ENCODE measurements at regions not wholly inside any gene's neighbourhood (a gene's known extent, or its start where the extent isn't known, plus 50 kb on each side); places are given as distances from the start of the nearest gene placed in this dataset.
A peak's percentile ranks its signal among the peaks of the same experiment; 100 is the strongest.

- H3K4me3 ChIP-seq (ENCODE audit: insufficient read depth, low read depth, low read length): no peak overlapping the region
- H3K36me3 ChIP-seq (ENCODE audit: control insufficient read depth, insufficient read depth, low read length): no peaks in the 10 kb centered on the region
- WGBS, 2 experiments: 93 to 97% methylated on average over 3 of the region's 3 CpGs
- H3K27ac ChIP-seq (ENCODE audit: insufficient read depth, low read depth, low read length, poor library complexity, severe bottlenecking): no peak overlapping the region
- H3K4me1 ChIP-seq (ENCODE audit: control insufficient read depth, insufficient read depth, low read length): no peaks in the 10 kb centered on the region
- H3K27me3 ChIP-seq (ENCODE audit: control insufficient read depth, insufficient read depth, low read length, poor library complexity, severe bottlenecking): no peaks in the 10 kb centered on the region
- H3K9me3 ChIP-seq (ENCODE audit: control insufficient read depth, low read length): no peaks in the 10 kb centered on the region
Observed at GRCh38 chr15:39192351-39192750, 388.5 kb upstream of the THBS1 start.

- 93 to 97% methylated on average over 3 of the region's 3 CpGs for WGBS, 2 experiments
- Histone ChIP-seq H3K27ac (ENCODE audit: insufficient read depth, low read depth, low read length, poor library complexity, severe bottlenecking) (no peak overlapping the region), H3K4me1 (ENCODE audit: control insufficient read depth, insufficient read depth, low read length) (no peaks in the 10 kb centered on the region), H3K4me3 (ENCODE audit: insufficient read depth, low read depth, low read length) (no peak overlapping the region), H3K9me3 (ENCODE audit: control insufficient read depth, low read length) (no peaks in the 10 kb centered on the region), H3K36me3 (ENCODE audit: control insufficient read depth, insufficient read depth, low read length) (no peaks in the 10 kb centered on the region), H3K27me3 (ENCODE audit: control insufficient read depth, insufficient read depth, low read length, poor library complexity, severe bottlenecking) (no peaks in the 10 kb centered on the region)
Observed at GRCh38 chr15:39192979-39193560, 387.8 kb upstream of the THBS1 start.

GRCh38 chr15:39193611-39194010 lies 387.3 kb upstream of the THBS1 start:
- no peak overlapping the region for H3K27ac ChIP-seq (ENCODE audit: insufficient read depth, low read depth, low read length, poor library complexity, severe bottlenecking)
- WGBS, 2 experiments: 93 to 94% methylated on average over 2 of the region's 2 CpGs
- no peak overlapping the region for H3K4me3 ChIP-seq (ENCODE audit: insufficient read depth, low read depth, low read length)
- H3K4me1 ChIP-seq (ENCODE audit: control insufficient read depth, insufficient read depth, low read length): peaks cover under 1% of the 10 kb centered on the region
- H3K27me3 ChIP-seq (ENCODE audit: control insufficient read depth, insufficient read depth, low read length, poor library complexity, severe bottlenecking): no peaks in the 10 kb centered on the region
- no peaks in the 10 kb centered on the region for H3K9me3 ChIP-seq (ENCODE audit: control insufficient read depth, low read length)
- no peaks in the 10 kb centered on the region for H3K36me3 ChIP-seq (ENCODE audit: control insufficient read depth, insufficient read depth, low read length)

GRCh38 chr15:39194106-39194830 lies 386.6 kb upstream of the THBS1 start:
- no peak overlapping the region for H3K27ac ChIP-seq (ENCODE audit: insufficient read depth, low read depth, low read length, poor library complexity, severe bottlenecking)
- H3K36me3 ChIP-seq (ENCODE audit: control insufficient read depth, insufficient read depth, low read length): no peaks in the 10 kb centered on the region
- H3K4me1 ChIP-seq (ENCODE audit: control insufficient read depth, insufficient read depth, low read length): peaks cover 5% of the 10 kb centered on the region
- 90 to 93% methylated on average over 2 of the region's 2 CpGs for WGBS, 2 experiments
- H3K27me3 ChIP-seq (ENCODE audit: control insufficient read depth, insufficient read depth, low read length, poor library complexity, severe bottlenecking): no peaks in the 10 kb centered on the region
- H3K9me3 ChIP-seq (ENCODE audit: control insufficient read depth, low read length): no peaks in the 10 kb centered on the region
- H3K4me3 ChIP-seq (ENCODE audit: insufficient read depth, low read depth, low read length): no peak overlapping the region

- 86 to 92% methylated on average over 3 of the region's 3 CpGs for WGBS, 2 experiments
- H3K4me3 ChIP-seq (ENCODE audit: insufficient read depth, low read depth, low read length): no peak overlapping the region
- H3K27me3 ChIP-seq (ENCODE audit: control insufficient read depth, insufficient read depth, low read length, poor library complexity, severe bottlenecking): no peaks in the 10 kb centered on the region
- H3K9me3 ChIP-seq (ENCODE audit: control insufficient read depth, low read length): no peaks in the 10 kb centered on the region
- H3K36me3 ChIP-seq (ENCODE audit: control insufficient read depth, insufficient read depth, low read length): no peaks in the 10 kb centered on the region
- peaks cover 8% of the 10 kb centered on the region for H3K4me1 ChIP-seq (ENCODE audit: control insufficient read depth, insufficient read depth, low read length)
- H3K27ac ChIP-seq (ENCODE audit: insufficient read depth, low read depth, low read length, poor library complexity, severe bottlenecking): no peak overlapping the region
Observed at GRCh38 chr15:39195961-39196486, 384.9 kb upstream of the THBS1 start.

- no peaks in the 10 kb centered on the region for H3K9me3 ChIP-seq (ENCODE audit: control insufficient read depth, low read length)
- no peak overlapping the region for H3K4me3 ChIP-seq (ENCODE audit: insufficient read depth, low read depth, low read length)
- H3K27me3 ChIP-seq (ENCODE audit: control insufficient read depth, insufficient read depth, low read length, poor library complexity, severe bottlenecking): no peaks in the 10 kb centered on the region
- no peaks in the 10 kb centered on the region for H3K36me3 ChIP-seq (ENCODE audit: control insufficient read depth, insufficient read depth, low read length)
- 89 to 92% methylated on average over 5 of the region's 6 CpGs for WGBS, 2 experiments
- H3K27ac ChIP-seq (ENCODE audit: insufficient read depth, low read depth, low read length, poor library complexity, severe bottlenecking): peak overlapping the region; percentile 44
- peaks cover 11% of the 10 kb centered on the region for H3K4me1 ChIP-seq (ENCODE audit: control insufficient read depth, insufficient read depth, low read length)
Observed at GRCh38 chr15:39198044-39199000, 382.6 kb upstream of the THBS1 start.

GRCh38 chr15:39199076-39199475 lies 381.8 kb upstream of the THBS1 start:
- H3K27ac ChIP-seq (ENCODE audit: insufficient read depth, low read depth, low read length, poor library complexity, severe bottlenecking): no peak overlapping the region
- no peaks in the 10 kb centered on the region for H3K36me3 ChIP-seq (ENCODE audit: control insufficient read depth, insufficient read depth, low read length)
- H3K4me1 ChIP-seq (ENCODE audit: control insufficient read depth, insufficient read depth, low read length): peaks cover 11% of the 10 kb centered on the region
- H3K9me3 ChIP-seq (ENCODE audit: control insufficient read depth, low read length): no peaks in the 10 kb centered on the region
- WGBS, 2 experiments: 57 to 59% methylated on average over 2 of the region's 2 CpGs
- no peaks in the 10 kb centered on the region for H3K27me3 ChIP-seq (ENCODE audit: control insufficient read depth, insufficient read depth, low read length, poor library complexity, severe bottlenecking)
- H3K4me3 ChIP-seq (ENCODE audit: insufficient read depth, low read depth, low read length): no peak overlapping the region

GRCh38 chr15:39200586-39200985 lies 380.3 kb upstream of the THBS1 start:
- Histone ChIP-seq H3K9me3 (ENCODE audit: control insufficient read depth, low read length) (no peaks in the 10 kb centered on the region), H3K36me3 (ENCODE audit: control insufficient read depth, insufficient read depth, low read length) (no peaks in the 10 kb centered on the region), H3K27ac (ENCODE audit: insufficient read depth, low read depth, low read length, poor library complexity, severe bottlenecking) (no peak overlapping the region), H3K4me1 (ENCODE audit: control insufficient read depth, insufficient read depth, low read length) (peaks cover 11% of the 10 kb centered on the region), H3K27me3 (ENCODE audit: control insufficient read depth, insufficient read depth, low read length, poor library complexity, severe bottlenecking) (no peaks in the 10 kb centered on the region), H3K4me3 (ENCODE audit: insufficient read depth, low read depth, low read length) (no peak overlapping the region)

GRCh38 chr15:39202641-39203040 lies 378.2 kb upstream of the THBS1 start:
- no peak overlapping the region for H3K27ac ChIP-seq (ENCODE audit: insufficient read depth, low read depth, low read length, poor library complexity, severe bottlenecking)
- H3K36me3 ChIP-seq (ENCODE audit: control insufficient read depth, insufficient read depth, low read length): no peaks in the 10 kb centered on the region
- H3K27me3 ChIP-seq (ENCODE audit: control insufficient read depth, insufficient read depth, low read length, poor library complexity, severe bottlenecking): no peaks in the 10 kb centered on the region
- 100% methylated on average over 1 of the region's 1 CpG; no CpG with 5 or more reads in 1 of the 2 experiments for WGBS, 2 experiments
- no peaks in the 10 kb centered on the region for H3K9me3 ChIP-seq (ENCODE audit: control insufficient read depth, low read length)
- peaks cover 11% of the 10 kb centered on the region for H3K4me1 ChIP-seq (ENCODE audit: control insufficient read depth, insufficient read depth, low read length)
- H3K4me3 ChIP-seq (ENCODE audit: insufficient read depth, low read depth, low read length): no peak overlapping the region

- Histone ChIP-seq H3K9me3 (ENCODE audit: control insufficient read depth, low read length) (no peaks in the 10 kb centered on the region), H3K27ac (ENCODE audit: insufficient read depth, low read depth, low read length, poor library complexity, severe bottlenecking) (no peak overlapping the region), H3K36me3 (ENCODE audit: control insufficient read depth, insufficient read depth, low read length) (no peaks in the 10 kb centered on the region), H3K4me1 (ENCODE audit: control insufficient read depth, insufficient read depth, low read length) (peaks cover 9% of the 10 kb centered on the region), H3K4me3 (ENCODE audit: insufficient read depth, low read depth, low read length) (no peak overlapping the region), H3K27me3 (ENCODE audit: control insufficient read depth, insufficient read depth, low read length, poor library complexity, severe bottlenecking) (no peaks in the 10 kb centered on the region)
- no CpG with 5 or more reads among the region's 1 CpG for WGBS, 2 experiments
Observed at GRCh38 chr15:39204031-39204430, 376.8 kb upstream of the THBS1 start.
